Liver (tissue), 7 donors: ENCODE measurements at regions not wholly inside any gene's neighbourhood (a gene's known extent, or its start where the extent isn't known, plus 50 kb on each side); places are given as distances from the start of the nearest gene placed in this dataset.

ENCODE experiments used
- DNase-seq: peaks from one replicate; pipeline ENCODE4 v3.0.0-alpha.2; 2017; ENCODE audit warnings: low spot score
- H3K27ac ChIP-seq, 2 donors: one replicate each; pipeline ENCODE4 v1.7.0; 2013; ENCODE audit warnings: inconsistent platforms in 2 of 2, low read length in 2 of 2, control low read depth in 1 of 2, low read depth in 1 of 2, mild to moderate bottlenecking in 1 of 2
- H3K27me3 ChIP-seq, 4 donors: one replicate each; pipeline versions ENCODE4 v1.6.1 to v1.7.0; 2013; ENCODE audit warnings: low read length in 3 of 4, inconsistent platforms in 1 of 4, mild to moderate bottlenecking in 1 of 4, moderate library complexity in 1 of 4; ENCODE audit not compliant: control insufficient read depth in 4 of 4, insufficient read depth in 4 of 4
- H3K36me3 ChIP-seq, 4 donors: one replicate each; pipeline versions ENCODE4 v1.6.1 to v1.7.0; 2013; ENCODE audit warnings: low read length in 3 of 4, mild to moderate bottlenecking in 3 of 4, low read depth in 1 of 4, moderate library complexity in 1 of 4; ENCODE audit not compliant: control insufficient read depth in 4 of 4, insufficient read depth in 3 of 4
- H3K4me1 ChIP-seq, 4 donors: one replicate each; pipeline versions ENCODE4 v1.6.1 to v1.7.0; 2013; ENCODE audit warnings: low read length in 3 of 4, mild to moderate bottlenecking in 3 of 4, moderate library complexity in 1 of 4; ENCODE audit not compliant: control insufficient read depth in 4 of 4, insufficient read depth in 4 of 4
- H3K4me3 ChIP-seq, 3 donors: one replicate each; pipeline versions ENCODE4 v1.6.1 to v1.7.0; 2013; ENCODE audit warnings: low read length in 3 of 3, control low read depth in 1 of 3, low read depth in 1 of 3, mild to moderate bottlenecking in 1 of 3
- H3K9ac ChIP-seq, 2 donors: one replicate each; pipeline ENCODE4 v1.7.0; 2013; ENCODE audit warnings: low read length in 2 of 2, mild to moderate bottlenecking in 2 of 2, moderate library complexity in 2 of 2, control low read depth in 1 of 2, low read depth in 1 of 2
- H3K9me3 ChIP-seq, 4 donors: one replicate each; pipeline versions ENCODE4 v1.6.1 to v1.7.0; 2013; ENCODE audit warnings: low read length in 3 of 4; ENCODE audit not compliant: control insufficient read depth in 4 of 4
- EGR1 ChIP-seq, 2 donors: IDR thresholded peaks; 2 replicates each; pipeline ENCODE4 v1.6.1; 2016 to 2018; ENCODE audit warnings: antibody characterized with exemption in 2 of 2, low read depth in 2 of 2
- FOXA1 ChIP-seq: IDR thresholded peaks from 2 replicates; pipeline ENCODE4 v1.6.1; 2016; ENCODE audit warnings: antibody characterized with exemption
- FOXA2 ChIP-seq: IDR thresholded peaks from 2 replicates; pipeline ENCODE4 v1.6.1; 2016; ENCODE audit warnings: antibody characterized with exemption
- GABPA ChIP-seq, 2 donors: IDR thresholded peaks in 1 of 2; conservative IDR thresholded peaks in 1 of 2; 2 replicates each; pipeline ENCODE4 v1.6.1; 2016; ENCODE audit warnings: antibody characterized with exemption in 2 of 2, mild to moderate bottlenecking in 1 of 2, moderate library complexity in 1 of 2
- HNF4A ChIP-seq, 2 donors: conservative IDR thresholded peaks; 2 replicates each; pipeline ENCODE4 v1.6.1; 2016; ENCODE audit warnings: antibody characterized with exemption in 2 of 2, mild to moderate bottlenecking in 2 of 2
- HNF4G ChIP-seq: IDR thresholded peaks from 2 replicates; pipeline ENCODE4 v1.6.1; 2016; ENCODE audit warnings: antibody characterized with exemption
- RAD21 ChIP-seq, 2 donors: IDR thresholded peaks; 2 replicates each; pipeline ENCODE4 v1.6.1; 2016; ENCODE audit warnings: antibody characterized with exemption in 2 of 2, mild to moderate bottlenecking in 2 of 2
- RXRA ChIP-seq, 2 donors: IDR thresholded peaks; 2 replicates each; pipeline ENCODE4 v1.6.1; 2017 to 2018; ENCODE audit warnings: antibody characterized with exemption in 2 of 2, mild to moderate bottlenecking in 1 of 2
- SP1 ChIP-seq: IDR thresholded peaks from 2 replicates; pipeline ENCODE4 v1.6.1; 2018; ENCODE audit warnings: antibody characterized with exemption, mild to moderate bottlenecking
- TAF1 ChIP-seq: conservative IDR thresholded peaks from 2 replicates; pipeline ENCODE4 v1.6.1; 2016; ENCODE audit warnings: antibody characterized with exemption, mild to moderate bottlenecking
- YY1 ChIP-seq: IDR thresholded peaks from 2 replicates; pipeline ENCODE4 v1.6.1; 2016; ENCODE audit warnings: antibody characterized with exemption, mild to moderate bottlenecking
- TF ChIP-seq, protein P1 (sequence below): IDR thresholded peaks from 2 replicates; pipeline ENCODE4 v1.6.1; 2016; ENCODE audit warnings: antibody characterized with exemption, mild to moderate bottlenecking
- TF ChIP-seq, protein P2 (sequence below): IDR thresholded peaks from 2 replicates; pipeline ENCODE4 v1.6.1; 2016; ENCODE audit warnings: antibody characterized with exemption
- TF ChIP-seq, protein P3 (sequence below): IDR thresholded peaks from 2 replicates; pipeline ENCODE4 v1.6.1; 2016; ENCODE audit warnings: antibody characterized with exemption
- TF ChIP-seq, protein P4 (sequence below): IDR thresholded peaks from 2 replicates; pipeline ENCODE4 v1.6.1; 2016; ENCODE audit warnings: antibody characterized with exemption
- TF ChIP-seq, protein P5 (sequence below): fragments of 150-350 bp; IDR thresholded peaks from 2 replicates; pipeline ENCODE4 v1.5.1; 2017; ENCODE audit warnings: improper control_type of control experiment, low read depth, low read length; ENCODE audit not compliant: missing input control
- donor health status: healthy.
- donor health status: healthy.
- donor health status: healthy.
- donor health status: healthy.

DNA sequence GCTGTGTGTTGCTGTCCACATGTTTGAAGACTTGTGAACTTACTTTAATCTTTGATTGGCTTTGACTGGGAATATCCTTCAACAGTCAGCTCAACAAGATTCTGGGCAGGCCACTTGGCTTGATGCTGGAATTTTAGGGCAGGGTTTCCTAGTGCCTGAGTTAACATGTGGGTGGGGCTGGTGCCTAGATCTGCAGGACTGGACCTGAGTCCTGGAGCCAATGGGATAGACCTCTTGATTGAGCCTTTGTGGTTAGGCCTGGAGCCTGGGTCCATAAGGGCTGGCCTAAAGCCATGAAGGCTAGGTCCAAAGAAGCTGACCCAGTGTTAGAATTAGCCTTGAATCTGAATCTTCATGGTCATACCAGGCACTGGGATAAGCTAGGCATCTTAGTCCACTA, 757.1 kb upstream of the ADGRL3 start:
- no peaks in the 10 kb centered on the region for H3K4me1 ChIP-seq
- DNase-seq, result no peak

DNA sequence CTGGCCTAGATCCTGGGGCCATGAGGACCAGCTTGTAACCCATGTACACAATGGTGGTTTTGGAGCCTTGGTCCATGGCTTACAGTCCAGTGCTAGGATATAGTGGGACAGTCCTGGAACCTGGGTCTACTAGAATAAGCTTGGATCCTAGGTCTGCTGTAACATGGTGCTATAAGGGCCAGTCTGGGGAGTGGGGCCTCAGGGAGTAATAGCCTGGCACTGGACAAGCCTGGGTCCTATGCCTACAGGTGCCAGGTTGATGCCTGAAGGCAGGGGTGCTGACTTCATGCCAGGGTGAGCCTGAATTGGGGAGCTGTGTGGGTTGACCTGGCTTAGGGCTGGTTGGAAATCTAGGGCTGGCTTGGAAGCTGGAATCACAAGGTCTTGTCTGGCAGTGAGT, 756.3 kb upstream of the ADGRL3 start:
- no peaks in the 10 kb centered on the region for H3K4me1 ChIP-seq
- no peak overlapping the region for H3K9ac ChIP-seq
- no peak overlapping the region for H3K27ac ChIP-seq
- TF ChIP-seq, protein P1, sequence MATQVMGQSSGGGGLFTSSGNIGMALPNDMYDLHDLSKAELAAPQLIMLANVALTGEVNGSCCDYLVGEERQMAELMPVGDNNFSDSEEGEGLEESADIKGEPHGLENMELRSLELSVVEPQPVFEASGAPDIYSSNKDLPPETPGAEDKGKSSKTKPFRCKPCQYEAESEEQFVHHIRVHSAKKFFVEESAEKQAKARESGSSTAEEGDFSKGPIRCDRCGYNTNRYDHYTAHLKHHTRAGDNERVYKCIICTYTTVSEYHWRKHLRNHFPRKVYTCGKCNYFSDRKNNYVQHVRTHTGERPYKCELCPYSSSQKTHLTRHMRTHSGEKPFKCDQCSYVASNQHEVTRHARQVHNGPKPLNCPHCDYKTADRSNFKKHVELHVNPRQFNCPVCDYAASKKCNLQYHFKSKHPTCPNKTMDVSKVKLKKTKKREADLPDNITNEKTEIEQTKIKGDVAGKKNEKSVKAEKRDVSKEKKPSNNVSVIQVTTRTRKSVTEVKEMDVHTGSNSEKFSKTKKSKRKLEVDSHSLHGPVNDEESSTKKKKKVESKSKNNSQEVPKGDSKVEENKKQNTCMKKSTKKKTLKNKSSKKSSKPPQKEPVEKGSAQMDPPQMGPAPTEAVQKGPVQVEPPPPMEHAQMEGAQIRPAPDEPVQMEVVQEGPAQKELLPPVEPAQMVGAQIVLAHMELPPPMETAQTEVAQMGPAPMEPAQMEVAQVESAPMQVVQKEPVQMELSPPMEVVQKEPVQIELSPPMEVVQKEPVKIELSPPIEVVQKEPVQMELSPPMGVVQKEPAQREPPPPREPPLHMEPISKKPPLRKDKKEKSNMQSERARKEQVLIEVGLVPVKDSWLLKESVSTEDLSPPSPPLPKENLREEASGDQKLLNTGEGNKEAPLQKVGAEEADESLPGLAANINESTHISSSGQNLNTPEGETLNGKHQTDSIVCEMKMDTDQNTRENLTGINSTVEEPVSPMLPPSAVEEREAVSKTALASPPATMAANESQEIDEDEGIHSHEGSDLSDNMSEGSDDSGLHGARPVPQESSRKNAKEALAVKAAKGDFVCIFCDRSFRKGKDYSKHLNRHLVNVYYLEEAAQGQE, result no peak
- TF ChIP-seq, protein P2, sequence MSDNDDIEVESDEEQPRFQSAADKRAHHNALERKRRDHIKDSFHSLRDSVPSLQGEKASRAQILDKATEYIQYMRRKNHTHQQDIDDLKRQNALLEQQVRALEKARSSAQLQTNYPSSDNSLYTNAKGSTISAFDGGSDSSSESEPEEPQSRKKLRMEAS, result no peak
- DNase-seq, result no peak
- no peaks in the 10 kb centered on the region for H3K27me3 ChIP-seq
- H3K9me3 ChIP-seq, result no peaks in the 10 kb centered on the region
- no peaks in the 10 kb centered on the region for H3K36me3 ChIP-seq
- H3K4me3 ChIP-seq, result no peak overlapping the region

More for the DNA sequence above, 757.1 kb upstream of the ADGRL3 start:
- Histone ChIP-seq H3K36me3 (no peaks in the 10 kb centered on the region), H3K9me3 (no peaks in the 10 kb centered on the region), H3K27ac (no peak overlapping the region), H3K27me3 (no peaks in the 10 kb centered on the region), H3K9ac (no peak overlapping the region), H3K4me3 (no peak overlapping the region)
- no peak for TF ChIP-seq FOXA2
- TF ChIP-seq, protein P3, sequence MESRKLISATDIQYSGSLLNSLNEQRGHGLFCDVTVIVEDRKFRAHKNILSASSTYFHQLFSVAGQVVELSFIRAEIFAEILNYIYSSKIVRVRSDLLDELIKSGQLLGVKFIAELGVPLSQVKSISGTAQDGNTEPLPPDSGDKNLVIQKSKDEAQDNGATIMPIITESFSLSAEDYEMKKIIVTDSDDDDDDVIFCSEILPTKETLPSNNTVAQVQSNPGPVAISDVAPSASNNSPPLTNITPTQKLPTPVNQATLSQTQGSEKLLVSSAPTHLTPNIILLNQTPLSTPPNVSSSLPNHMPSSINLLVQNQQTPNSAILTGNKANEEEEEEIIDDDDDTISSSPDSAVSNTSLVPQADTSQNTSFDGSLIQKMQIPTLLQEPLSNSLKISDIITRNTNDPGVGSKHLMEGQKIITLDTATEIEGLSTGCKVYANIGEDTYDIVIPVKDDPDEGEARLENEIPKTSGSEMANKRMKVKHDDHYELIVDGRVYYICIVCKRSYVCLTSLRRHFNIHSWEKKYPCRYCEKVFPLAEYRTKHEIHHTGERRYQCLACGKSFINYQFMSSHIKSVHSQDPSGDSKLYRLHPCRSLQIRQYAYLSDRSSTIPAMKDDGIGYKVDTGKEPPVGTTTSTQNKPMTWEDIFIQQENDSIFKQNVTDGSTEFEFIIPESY, result no peak
- no peak for TF ChIP-seq SP1
- TF ChIP-seq RXRA (IDR thresholded peaks at IDR 0.05), result no peak
- TF ChIP-seq YY1, result no peak
- no peak for TF ChIP-seq HNF4G
- TF ChIP-seq EGR1 (IDR thresholded peaks at IDR 0.05; ENCODE audit: low read depth in 2 of 2), result no peak
- TF ChIP-seq, protein P4, sequence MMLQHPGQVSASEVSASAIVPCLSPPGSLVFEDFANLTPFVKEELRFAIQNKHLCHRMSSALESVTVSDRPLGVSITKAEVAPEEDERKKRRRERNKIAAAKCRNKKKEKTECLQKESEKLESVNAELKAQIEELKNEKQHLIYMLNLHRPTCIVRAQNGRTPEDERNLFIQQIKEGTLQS, result no peak
- TF ChIP-seq, protein P1, result no peak
- TF ChIP-seq RAD21 (IDR thresholded peaks at IDR 0.05), result no peak
- no peak for TF ChIP-seq TAF1
- no peak for TF ChIP-seq HNF4A (conservative IDR thresholded peaks at IDR 0.05)
- no peak for TF ChIP-seq FOXA1
- TF ChIP-seq, protein P5, sequence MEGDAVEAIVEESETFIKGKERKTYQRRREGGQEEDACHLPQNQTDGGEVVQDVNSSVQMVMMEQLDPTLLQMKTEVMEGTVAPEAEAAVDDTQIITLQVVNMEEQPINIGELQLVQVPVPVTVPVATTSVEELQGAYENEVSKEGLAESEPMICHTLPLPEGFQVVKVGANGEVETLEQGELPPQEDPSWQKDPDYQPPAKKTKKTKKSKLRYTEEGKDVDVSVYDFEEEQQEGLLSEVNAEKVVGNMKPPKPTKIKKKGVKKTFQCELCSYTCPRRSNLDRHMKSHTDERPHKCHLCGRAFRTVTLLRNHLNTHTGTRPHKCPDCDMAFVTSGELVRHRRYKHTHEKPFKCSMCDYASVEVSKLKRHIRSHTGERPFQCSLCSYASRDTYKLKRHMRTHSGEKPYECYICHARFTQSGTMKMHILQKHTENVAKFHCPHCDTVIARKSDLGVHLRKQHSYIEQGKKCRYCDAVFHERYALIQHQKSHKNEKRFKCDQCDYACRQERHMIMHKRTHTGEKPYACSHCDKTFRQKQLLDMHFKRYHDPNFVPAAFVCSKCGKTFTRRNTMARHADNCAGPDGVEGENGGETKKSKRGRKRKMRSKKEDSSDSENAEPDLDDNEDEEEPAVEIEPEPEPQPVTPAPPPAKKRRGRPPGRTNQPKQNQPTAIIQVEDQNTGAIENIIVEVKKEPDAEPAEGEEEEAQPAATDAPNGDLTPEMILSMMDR, result no peak
- TF ChIP-seq, protein P2, result no peak
- TF ChIP-seq GABPA (IDR thresholded peaks at IDR 0.05 in 1 of 2, conservative IDR thresholded peaks at IDR 0.05 in 1 of 2), result no peak
